Neural progenitor cell (in vitro differentiated cells): ENCODE measurements at regions not wholly inside any gene's neighbourhood (a gene's known extent, or its start where the extent isn't known, plus 50 kb on each side); places are given as distances from the start of the nearest gene placed in this dataset.

Experiments
- CTCF ChIP-seq: fragments of 200-600 bp; sonication (generic); IDR thresholded peaks from 2 replicates; pipeline ENCODE4 v1.5.1; 2017; ENCODE audit warnings: antibody characterized with exemption, mild to moderate bottlenecking
- EZH2 ChIP-seq: fragments of 200-600 bp; sonication (generic); IDR thresholded peaks from 2 replicates; pipeline ENCODE4 v1.6.1; 2017; ENCODE audit warnings: antibody characterized with exemption, mild to moderate bottlenecking, moderate library complexity

- TF ChIP-seq CTCF = no peak
- TF ChIP-seq EZH2 = no peak
Observed at GRCh38 chr6:145262771-145263170, 472.5 kb downstream of the EPM2A start.
